Activated CD8-positive, alpha-beta T cell treated with anti-CD3 and anti-CD28 coated beads for 36 hours (primary cell): ENCODE measurements at regions not wholly inside any gene's neighbourhood (a gene's known extent, or its start where the extent isn't known, plus 50 kb on each side); places are given as distances from the start of the nearest gene placed in this dataset.

ENCODE experiments used
- ATAC-seq: fragments of 200-7000 bp; cut with Tn5 transposase; one replicate; pipeline ENCODE4 v1.10.0; 2021; ENCODE audit warnings: mild to moderate bottlenecking, moderate library complexity
- CTCF ChIA-PET: fragments of 350-600 bp; sonication (Branson Sonifier 250); formaldehyde crosslinking; loops from one replicate; lab custom pipeline; 2021; ENCODE audit warnings: antibody characterized with exemption; lab: Charles Lee
- POLR2A ChIA-PET: fragments of 350-600 bp; sonication (Branson Sonifier 250); formaldehyde crosslinking; loops from one replicate; lab custom pipeline; 2021; ENCODE audit warnings: antibody characterized with exemption; lab: Charles Lee
- DNase-seq: peaks from one replicate; pipeline ENCODE4 v3.0.0-alpha.2; 2020
- H3K27ac Mint-ChIP-seq: one replicate; pipeline ENCODE4 v1.8.0; 2021; ENCODE audit warnings: mild to moderate bottlenecking, mixed read lengths
- H3K27me3 Mint-ChIP-seq: one replicate; pipeline ENCODE4 v1.8.0; 2021; ENCODE audit warnings: mixed read lengths
- H3K36me3 Mint-ChIP-seq: one replicate; pipeline ENCODE4 v1.8.0; 2021; ENCODE audit warnings: low read depth, mixed read lengths
- H3K4me1 Mint-ChIP-seq: one replicate; pipeline ENCODE4 v1.8.0; 2021; ENCODE audit warnings: low read depth, mixed read lengths
- H3K4me3 Mint-ChIP-seq: one replicate; pipeline ENCODE4 v1.8.0; 2021; ENCODE audit warnings: mild to moderate bottlenecking, moderate library complexity, mixed read lengths
- H3K9me3 Mint-ChIP-seq: one replicate; pipeline ENCODE4 v1.8.0; 2021; ENCODE audit warnings: mixed read lengths
- intact Hi-C: fragments of 100-400 bp; cut with micrococcal nuclease; formaldehyde crosslinking; loops from one replicate; pipeline ENCODE4 v1.10.0; 2022
- TF ChIP-seq, protein P1 (sequence below): fragments of 200-600 bp; IDR thresholded peaks from one replicate; pipeline ENCODE4 v1.8.0; 2022; ENCODE audit warnings: antibody characterized with exemption, mild to moderate bottlenecking

DNA sequence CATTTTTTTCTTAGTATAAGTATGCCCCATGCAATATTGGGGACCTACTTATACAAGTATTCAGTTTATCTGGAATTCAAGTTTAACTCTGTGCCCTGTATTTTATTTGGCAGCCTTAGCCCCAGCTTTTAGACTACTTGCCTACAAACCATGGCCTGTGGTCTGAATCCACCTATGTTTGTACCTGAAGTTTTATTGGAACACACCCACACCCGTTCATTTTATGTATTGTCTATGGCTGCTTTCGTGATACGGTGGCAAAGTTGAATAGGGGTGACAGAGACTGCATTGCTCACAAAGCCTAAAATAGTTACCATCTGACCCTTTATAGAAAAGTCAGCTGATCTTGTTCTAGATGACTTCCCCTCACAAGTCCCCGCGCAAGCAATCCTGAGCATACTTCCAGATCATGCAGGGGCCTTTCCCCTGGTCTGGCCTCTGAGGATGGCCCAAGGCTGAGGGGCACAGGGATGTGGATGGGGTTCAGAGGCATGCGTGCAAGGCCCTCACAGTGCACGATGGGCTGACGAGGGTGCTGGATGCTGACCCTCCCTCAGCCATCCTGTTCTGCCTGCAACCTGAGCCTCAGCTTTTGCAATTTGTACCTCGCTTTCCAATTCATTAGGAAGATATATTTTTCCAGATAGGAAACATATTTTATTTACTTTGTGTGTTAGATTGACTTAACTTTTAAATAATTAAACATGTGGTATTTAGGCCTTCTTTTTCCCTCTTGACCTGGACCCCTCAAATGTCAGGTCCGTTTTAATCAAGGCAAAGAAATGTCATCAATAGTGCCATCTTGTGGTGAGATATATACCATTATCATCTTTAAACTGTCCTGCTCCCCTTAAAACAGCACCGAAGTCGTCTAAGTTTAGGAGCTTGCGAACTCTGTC is 527.3 kb upstream of the CCDC196 start:
- H3K4me1 Mint-ChIP-seq, result peaks cover 22% of the 10 kb centered on the region
- DNase-seq (no peak), ATAC-seq (peak; percentile 55)
- H3K27ac Mint-ChIP-seq, result no peak overlapping the region
- no peaks in the 10 kb centered on the region for H3K27me3 Mint-ChIP-seq
- H3K36me3 Mint-ChIP-seq, result no peaks in the 10 kb centered on the region
- ChIA-PET POLR2A (interaction anchor here (0.9 to 1.3 kb wide), 2 partner anchors 9 to 134 kb away, joined by 3 to 5 read pairs; no protein-coding TSS in a partner anchor), CTCF (interaction anchor here (0.6 to 9.3 kb wide), 41 partner anchors 9 to 1031 kb away, joined by 3 to 98 read pairs (median 5); partner anchors contain the start of gene FUT8)
- TF ChIP-seq, protein P1, sequence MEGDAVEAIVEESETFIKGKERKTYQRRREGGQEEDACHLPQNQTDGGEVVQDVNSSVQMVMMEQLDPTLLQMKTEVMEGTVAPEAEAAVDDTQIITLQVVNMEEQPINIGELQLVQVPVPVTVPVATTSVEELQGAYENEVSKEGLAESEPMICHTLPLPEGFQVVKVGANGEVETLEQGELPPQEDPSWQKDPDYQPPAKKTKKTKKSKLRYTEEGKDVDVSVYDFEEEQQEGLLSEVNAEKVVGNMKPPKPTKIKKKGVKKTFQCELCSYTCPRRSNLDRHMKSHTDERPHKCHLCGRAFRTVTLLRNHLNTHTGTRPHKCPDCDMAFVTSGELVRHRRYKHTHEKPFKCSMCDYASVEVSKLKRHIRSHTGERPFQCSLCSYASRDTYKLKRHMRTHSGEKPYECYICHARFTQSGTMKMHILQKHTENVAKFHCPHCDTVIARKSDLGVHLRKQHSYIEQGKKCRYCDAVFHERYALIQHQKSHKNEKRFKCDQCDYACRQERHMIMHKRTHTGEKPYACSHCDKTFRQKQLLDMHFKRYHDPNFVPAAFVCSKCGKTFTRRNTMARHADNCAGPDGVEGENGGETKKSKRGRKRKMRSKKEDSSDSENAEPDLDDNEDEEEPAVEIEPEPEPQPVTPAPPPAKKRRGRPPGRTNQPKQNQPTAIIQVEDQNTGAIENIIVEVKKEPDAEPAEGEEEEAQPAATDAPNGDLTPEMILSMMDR, result peak; percentile 81
- H3K4me3 Mint-ChIP-seq, result no peak overlapping the region
- H3K9me3 Mint-ChIP-seq, result no peaks in the 10 kb centered on the region
- intact Hi-C loops, result loop anchor here (10.0 kb wide), 1 partner anchor 794 kb away; no protein-coding TSS in a partner anchor

DNA sequence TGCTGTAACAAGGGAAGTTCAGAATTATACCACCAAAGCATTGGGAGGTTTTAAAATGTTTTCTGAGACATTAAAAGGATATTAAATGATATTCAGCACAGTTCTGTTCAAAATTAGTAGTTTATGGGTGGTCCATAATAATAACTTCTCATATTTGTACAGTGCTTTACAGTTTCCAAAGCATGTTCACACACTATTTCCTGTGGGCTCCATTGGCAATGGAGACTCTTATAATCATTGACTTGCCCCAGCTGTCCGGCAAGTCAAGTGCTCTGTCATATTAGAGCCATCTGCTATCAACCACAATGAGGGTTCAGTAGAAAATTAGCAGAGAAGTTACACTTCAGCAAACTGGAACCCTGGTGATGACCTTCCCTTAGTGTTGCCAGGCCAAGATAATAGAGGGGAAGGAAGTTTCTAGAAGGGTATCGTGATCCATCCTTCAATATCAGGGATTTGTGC is 526.6 kb upstream of the CCDC196 start:
- DNase-seq (no peak), ATAC-seq (no peak)
- no peak overlapping the region for H3K27ac Mint-ChIP-seq
- H3K27me3 Mint-ChIP-seq, result no peaks in the 10 kb centered on the region
- H3K9me3 Mint-ChIP-seq, result no peaks in the 10 kb centered on the region
- no peaks in the 10 kb centered on the region for H3K36me3 Mint-ChIP-seq
- ChIA-PET CTCF (interaction anchor here (0.7 to 9.3 kb wide), 41 partner anchors 10 to 1032 kb away, joined by 3 to 98 read pairs (median 6); partner anchors contain the start of gene FUT8), POLR2A (interaction anchor here (0.9 to 1.3 kb wide), 2 partner anchors 10 to 135 kb away, joined by 3 to 5 read pairs; no protein-coding TSS in a partner anchor)
- intact Hi-C loops, result loop anchor here (10.0 kb wide), 2 partner anchors 115 to 795 kb away; no protein-coding TSS in a partner anchor
- H3K4me3 Mint-ChIP-seq, result no peak overlapping the region
- TF ChIP-seq, protein P1, result peak; percentile 59
- peaks cover 22% of the 10 kb centered on the region for H3K4me1 Mint-ChIP-seq

DNA sequence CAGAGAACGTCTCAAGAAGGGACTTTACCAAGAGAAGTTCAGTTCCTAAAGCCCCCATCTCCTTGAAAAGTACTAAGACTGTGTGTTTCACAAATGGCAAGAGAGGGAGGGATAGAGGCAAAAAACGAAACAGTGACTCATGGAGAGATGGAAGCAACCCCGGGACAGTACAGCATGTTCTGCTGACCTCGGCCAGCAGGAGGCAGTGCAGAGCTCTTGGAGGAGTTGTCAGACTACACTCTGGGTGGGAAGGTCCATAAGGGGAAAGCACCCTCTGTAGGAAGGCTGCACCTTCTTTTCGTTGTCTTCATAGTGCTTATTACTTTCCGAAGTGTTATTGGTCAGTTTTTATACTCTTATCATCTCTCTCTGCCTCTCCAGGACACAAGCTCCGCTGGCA is 525.2 kb upstream of the CCDC196 start:
- Mint-ChIP-seq H3K9me3 (no peaks in the 10 kb centered on the region), H3K4me1 (peaks cover 22% of the 10 kb centered on the region), H3K36me3 (no peaks in the 10 kb centered on the region), H3K27me3 (no peaks in the 10 kb centered on the region), H3K4me3 (no peak overlapping the region), H3K27ac (no peak overlapping the region)
- intact Hi-C loops, result loop anchor here (10.0 kb wide), 1 partner anchor 114 kb away; no protein-coding TSS in a partner anchor
- TF ChIP-seq, protein P1, result peak; percentile 80
- ATAC-seq, result peak; percentile 99
- ChIA-PET POLR2A (interaction anchor here (1.2 kb wide), 1 partner anchor 137 kb away, joined by 3 read pairs; no protein-coding TSS in a partner anchor), CTCF (interaction anchor here (0.6 to 9.3 kb wide), 44 partner anchors 8 to 803 kb away, joined by 3 to 98 read pairs (median 6); partner anchors contain the start of gene FUT8)
- DNase-seq, result peak; percentile 88

DNA sequence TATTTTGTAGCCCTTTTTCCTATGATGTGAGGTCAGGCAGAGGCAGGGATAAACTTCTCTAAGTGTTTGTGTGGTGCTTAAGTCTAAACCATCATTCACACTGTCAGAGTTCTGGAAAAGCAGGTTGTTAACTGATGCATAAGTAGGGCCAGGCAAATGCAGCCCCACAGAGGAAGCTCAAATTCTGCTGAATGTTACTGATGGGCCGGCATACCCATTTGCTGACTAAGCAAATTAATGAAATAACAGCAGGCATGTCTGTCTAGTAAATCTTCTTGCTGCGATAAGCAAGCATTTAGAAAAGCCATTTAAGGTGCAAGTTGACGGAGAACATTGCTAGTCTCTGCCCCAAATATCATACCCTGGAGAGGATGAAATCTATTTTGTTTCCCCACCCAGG is 523.2 kb upstream of the CCDC196 start:
- H3K4me3 Mint-ChIP-seq, result no peak overlapping the region
- H3K36me3 Mint-ChIP-seq, result no peaks in the 10 kb centered on the region
- ATAC-seq (no peak), DNase-seq (no peak)
- intact Hi-C loops, result loop anchor here (10.0 kb wide), 1 partner anchor 112 kb away; no protein-coding TSS in a partner anchor
- CTCF ChIA-PET, result interaction anchor here (5.3 kb wide), 1 partner anchor 108 kb away, joined by 46 read pairs; no protein-coding TSS in a partner anchor
- no peaks in the 10 kb centered on the region for H3K9me3 Mint-ChIP-seq
- TF ChIP-seq, protein P1, result no peak
- POLR2A ChIA-PET, result no interaction called here
- no peaks in the 10 kb centered on the region for H3K27me3 Mint-ChIP-seq
- H3K27ac Mint-ChIP-seq, result no peak overlapping the region
- peaks cover 22% of the 10 kb centered on the region for H3K4me1 Mint-ChIP-seq
